T-helper 2 cell treated with Interferon-gamma antibody and Interleukin-4, amounts not matched to agents 5 μg/mL and 100 μg/mL, for 36 hours (primary cell): ENCODE measurements at regions not wholly inside any gene's neighbourhood (a gene's known extent, or its start where the extent isn't known, plus 50 kb on each side); places are given as distances from the start of the nearest gene placed in this dataset.

Source experiments
- DNase-seq: peaks from one replicate; pipeline ENCODE4 v3.0.0; 2021; ENCODE audit warnings: low spot score
- H3K27ac Mint-ChIP-seq: one replicate; pipeline ENCODE4 v1.8.0; 2021; ENCODE audit warnings: mild to moderate bottlenecking, mixed read lengths
- H3K27me3 Mint-ChIP-seq: one replicate; pipeline ENCODE4 v1.8.0; 2021; ENCODE audit warnings: low read depth, mixed read lengths
- H3K36me3 Mint-ChIP-seq: one replicate; pipeline ENCODE4 v1.8.0; 2021; ENCODE audit warnings: low read depth, mixed read lengths
- H3K4me1 Mint-ChIP-seq: one replicate; pipeline ENCODE4 v1.8.0; 2021; ENCODE audit warnings: low read depth, mixed read lengths
- H3K4me3 Mint-ChIP-seq: one replicate; pipeline ENCODE4 v1.8.0; 2022; ENCODE audit warnings: mild to moderate bottlenecking, moderate library complexity, mixed read lengths
- H3K9me3 Mint-ChIP-seq: one replicate; pipeline ENCODE4 v1.8.0; 2021; ENCODE audit warnings: mixed read lengths

DNA sequence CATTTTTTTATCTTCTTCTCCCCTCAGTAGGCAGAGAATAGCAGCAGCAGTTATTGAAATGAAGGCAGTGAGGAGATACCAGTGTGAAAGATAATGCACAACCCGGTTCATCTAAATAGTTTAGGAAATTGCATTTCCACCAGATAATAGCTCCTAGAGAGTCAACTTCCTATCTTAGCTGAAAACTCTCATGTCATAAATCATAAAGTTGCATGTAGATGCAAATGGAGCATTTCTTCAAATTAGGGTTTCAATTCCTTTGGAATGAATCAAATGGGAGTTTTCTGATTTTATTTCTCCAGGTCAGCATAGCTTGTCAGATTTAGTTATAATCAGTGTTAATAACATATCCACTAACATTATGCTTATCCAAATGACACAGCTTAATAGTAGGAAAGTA is 335.3 kb downstream of the CNTNAP4 start:
- H3K36me3 Mint-ChIP-seq = no peaks in the 10 kb centered on the region
- H3K27ac Mint-ChIP-seq = no peak overlapping the region
- H3K9me3 Mint-ChIP-seq = no peaks in the 10 kb centered on the region
- DNase-seq = no peak
- H3K4me1 Mint-ChIP-seq = no peaks in the 10 kb centered on the region
- no peaks in the 10 kb centered on the region for H3K27me3 Mint-ChIP-seq
- H3K4me3 Mint-ChIP-seq = no peak overlapping the region

GRCh38 chr16:76614269-76614668 is 337.1 kb downstream of the CNTNAP4 start:
- Mint-ChIP-seq H3K27ac (no peak overlapping the region), H3K4me3 (no peak overlapping the region), H3K36me3 (no peaks in the 10 kb centered on the region), H3K4me1 (no peaks in the 10 kb centered on the region), H3K27me3 (no peaks in the 10 kb centered on the region), H3K9me3 (peaks cover 9% of the 10 kb centered on the region)
- DNase-seq = no peak

DNA sequence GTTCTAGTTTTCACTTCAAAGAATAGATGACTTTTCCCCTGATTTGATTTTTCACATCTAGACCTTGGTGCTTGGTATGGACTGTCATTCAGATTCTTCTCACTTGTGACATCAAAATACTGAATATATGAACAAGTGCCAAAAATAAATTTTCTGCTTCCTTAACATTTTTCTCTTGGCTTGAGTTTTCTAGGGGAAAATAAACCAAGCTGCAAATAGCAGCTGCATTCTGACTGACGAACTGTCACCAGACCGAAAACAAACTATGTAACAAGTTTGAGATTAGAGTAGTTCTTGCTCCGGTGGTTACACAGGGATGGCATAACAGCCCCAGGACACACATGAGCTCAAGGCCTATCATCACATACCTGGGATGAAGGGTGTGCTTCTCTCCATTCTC is 345.7 kb downstream of the CNTNAP4 start:
- DNase-seq = no peak
- peaks cover 18% of the 10 kb centered on the region for H3K9me3 Mint-ChIP-seq
- no peaks in the 10 kb centered on the region for H3K27me3 Mint-ChIP-seq
- H3K4me1 Mint-ChIP-seq = no peaks in the 10 kb centered on the region
- no peaks in the 10 kb centered on the region for H3K36me3 Mint-ChIP-seq
- no peak overlapping the region for H3K27ac Mint-ChIP-seq
- H3K4me3 Mint-ChIP-seq = no peak overlapping the region

DNA sequence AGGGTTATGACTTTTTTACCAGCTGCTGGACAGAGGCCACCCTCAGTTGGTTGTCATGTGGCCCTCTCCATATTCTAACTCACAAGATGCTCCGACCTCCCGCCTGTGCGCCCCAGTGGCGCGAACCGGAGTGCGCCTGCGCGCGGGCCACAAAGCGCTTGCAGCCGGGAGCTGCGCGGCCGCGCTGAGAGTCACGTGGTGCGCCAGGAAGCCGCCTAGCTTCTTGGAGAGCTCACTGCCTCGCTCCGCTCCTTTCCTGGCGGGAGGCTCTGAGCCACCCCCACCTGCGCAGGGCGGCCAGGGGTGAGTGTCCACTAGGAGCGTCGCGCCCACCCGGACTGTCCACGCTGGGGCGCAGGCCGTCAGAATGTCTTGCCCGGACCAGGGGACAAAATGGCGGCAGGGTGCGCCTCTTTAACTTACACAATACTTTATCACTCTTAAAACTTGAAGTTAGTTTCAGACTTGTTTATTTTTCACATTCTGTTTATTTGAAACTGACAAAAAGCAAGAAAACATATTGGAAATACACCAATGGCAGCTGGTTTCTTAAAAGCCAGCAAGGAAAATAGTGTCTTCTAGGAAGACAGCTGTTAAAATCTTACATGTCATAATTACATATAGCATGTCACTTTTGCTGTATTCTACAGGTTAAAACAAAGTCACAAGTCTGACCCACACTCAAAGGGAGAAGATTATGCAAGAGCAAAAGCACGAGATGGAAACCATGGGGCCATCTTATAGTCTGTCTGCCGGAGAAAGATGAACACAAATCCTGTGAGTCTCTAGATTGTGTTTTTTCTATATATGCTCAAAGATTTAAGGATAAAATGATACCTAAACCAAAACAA is 357.9 kb downstream of the CNTNAP4 start:
- H3K27ac Mint-ChIP-seq = no peak overlapping the region
- DNase-seq = no peak
- H3K4me3 Mint-ChIP-seq = no peak overlapping the region
- H3K4me1 Mint-ChIP-seq = no peaks in the 10 kb centered on the region
- no peaks in the 10 kb centered on the region for H3K27me3 Mint-ChIP-seq
- no peaks in the 10 kb centered on the region for H3K36me3 Mint-ChIP-seq
- peaks cover 33% of the 10 kb centered on the region for H3K9me3 Mint-ChIP-seq

DNA sequence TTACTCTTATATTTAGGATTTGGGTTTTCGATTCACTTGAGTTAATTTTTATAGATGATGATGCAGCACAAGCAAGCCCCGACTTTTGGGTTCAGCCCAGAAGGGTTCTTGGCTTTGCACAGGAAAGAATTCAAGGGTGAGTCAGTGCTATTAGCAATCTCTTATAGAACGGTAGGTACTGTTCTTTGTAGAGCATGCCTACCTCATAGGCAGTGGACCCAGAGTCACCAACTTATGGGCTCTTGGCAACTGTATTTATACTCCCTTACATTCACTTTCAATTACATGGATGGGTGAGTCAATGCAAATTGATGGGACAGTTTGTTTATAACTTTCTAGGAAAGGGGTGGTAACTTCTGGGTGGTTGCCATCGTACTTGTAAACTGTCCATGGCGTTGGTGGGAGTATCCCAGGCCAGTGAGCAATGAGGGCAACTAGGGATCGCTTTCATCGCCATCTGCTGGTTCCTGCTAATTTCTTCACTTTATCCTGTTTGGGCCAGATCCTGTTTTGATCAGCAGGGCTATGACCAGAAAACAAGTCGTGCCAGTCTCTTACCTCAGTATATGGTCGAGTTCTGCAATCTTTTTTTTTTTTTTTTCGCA is 362.6 kb downstream of the CNTNAP4 start:
- Mint-ChIP-seq H3K36me3 (no peaks in the 10 kb centered on the region), H3K4me1 (no peaks in the 10 kb centered on the region)

GRCh38 chr16:76650582-76650981 is 373.4 kb downstream of the CNTNAP4 start:
- Mint-ChIP-seq H3K27ac (no peak overlapping the region), H3K36me3 (no peaks in the 10 kb centered on the region), H3K4me1 (no peaks in the 10 kb centered on the region), H3K9me3 (peaks cover 10% of the 10 kb centered on the region), H3K4me3 (no peak overlapping the region), H3K27me3 (no peaks in the 10 kb centered on the region)
- no peak for DNase-seq

More for the DNA sequence above, 362.6 kb downstream of the CNTNAP4 start:
- Mint-ChIP-seq H3K27me3 (no peaks in the 10 kb centered on the region), H3K9me3 (peaks cover 21% of the 10 kb centered on the region), H3K27ac (no peak overlapping the region), H3K4me3 (no peak overlapping the region)
- DNase-seq = no peak

DNA sequence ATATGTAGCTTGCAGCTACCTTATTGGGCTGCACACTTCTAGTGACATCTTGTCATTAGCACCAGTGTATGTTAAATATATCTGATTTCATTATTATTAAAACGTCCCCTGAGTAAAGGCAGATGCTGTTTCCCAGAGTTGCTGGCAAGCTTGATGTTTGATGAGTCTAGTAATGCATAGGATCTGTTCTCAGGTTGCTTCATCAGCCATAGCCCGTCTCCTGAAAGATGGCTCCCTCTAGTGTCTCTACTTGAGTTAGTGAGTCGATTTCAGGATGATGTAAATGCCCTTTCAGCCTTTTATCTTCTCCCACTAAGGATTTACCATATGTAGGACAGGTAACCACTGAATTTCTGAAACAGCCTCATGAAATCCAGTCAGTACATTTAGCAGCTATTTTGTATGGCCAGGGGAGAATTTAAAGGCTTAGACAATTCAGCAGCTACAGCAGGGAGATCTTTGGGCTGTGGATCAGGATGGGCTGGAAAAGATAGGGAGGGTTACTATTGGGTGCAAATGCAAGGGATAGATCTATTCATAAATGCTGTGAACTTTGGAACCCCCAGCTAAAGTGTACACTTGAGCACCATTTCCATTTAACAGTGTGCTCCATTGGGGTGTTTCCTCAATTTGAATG is 376.3 kb downstream of the CNTNAP4 start:
- H3K27ac Mint-ChIP-seq = no peak overlapping the region
- no peaks in the 10 kb centered on the region for H3K27me3 Mint-ChIP-seq

DNA sequence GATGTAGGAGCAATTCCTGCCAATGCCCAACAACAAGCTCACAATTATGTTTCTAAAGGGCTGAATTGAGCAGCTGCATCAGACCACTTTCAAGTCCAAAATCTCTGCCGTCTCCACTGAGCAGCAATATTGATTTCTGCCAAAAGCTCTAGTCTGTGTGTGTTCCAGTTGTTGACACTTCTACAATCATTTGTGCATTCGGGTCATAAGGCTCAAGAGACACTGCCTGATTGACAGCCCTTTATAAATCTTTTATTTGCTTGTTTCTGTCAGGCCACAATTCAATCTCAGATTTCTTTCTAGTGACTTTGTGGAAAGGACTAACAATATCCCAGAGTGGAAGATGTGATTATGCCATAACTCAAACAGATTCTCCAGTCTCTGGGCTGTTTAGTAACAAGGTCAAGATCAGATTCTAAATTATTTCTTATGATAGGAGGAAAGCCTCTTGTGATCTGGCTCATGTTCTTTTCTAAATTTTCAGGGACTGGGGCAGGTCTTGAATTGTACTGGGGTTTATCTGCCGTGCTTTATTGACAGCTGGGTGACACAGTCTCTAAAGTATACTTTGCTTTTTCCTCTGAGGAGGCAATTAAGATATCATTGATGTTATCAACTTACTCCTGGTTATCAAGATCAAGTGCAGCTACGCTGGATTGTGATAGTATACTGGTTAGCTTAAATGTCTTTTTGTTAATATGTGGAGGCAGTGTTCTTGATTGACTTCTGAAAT is 377.1 kb downstream of the CNTNAP4 start:
- H3K27ac Mint-ChIP-seq = no peak overlapping the region
- H3K27me3 Mint-ChIP-seq = no peaks in the 10 kb centered on the region
- H3K4me3 Mint-ChIP-seq = no peak overlapping the region
- no peaks in the 10 kb centered on the region for H3K36me3 Mint-ChIP-seq
- DNase-seq = no peak
- no peaks in the 10 kb centered on the region for H3K9me3 Mint-ChIP-seq
- H3K4me1 Mint-ChIP-seq = no peaks in the 10 kb centered on the region

More for the DNA sequence above, 376.3 kb downstream of the CNTNAP4 start:
- Mint-ChIP-seq H3K4me3 (no peak overlapping the region), H3K36me3 (no peaks in the 10 kb centered on the region), H3K4me1 (no peaks in the 10 kb centered on the region), H3K9me3 (no peaks in the 10 kb centered on the region)
- no peak for DNase-seq

GRCh38 chr16:76656994-76657393 is 379.8 kb downstream of the CNTNAP4 start:
- Mint-ChIP-seq H3K4me1 (no peaks in the 10 kb centered on the region), H3K27ac (no peak overlapping the region), H3K4me3 (no peak overlapping the region), H3K27me3 (no peaks in the 10 kb centered on the region), H3K9me3 (no peaks in the 10 kb centered on the region), H3K36me3 (no peaks in the 10 kb centered on the region)
- DNase-seq = no peak

GRCh38 chr16:76661691-76662235 is 384.6 kb downstream of the CNTNAP4 start:
- H3K4me3 Mint-ChIP-seq = no peak overlapping the region
- H3K4me1 Mint-ChIP-seq = no peaks in the 10 kb centered on the region
- DNase-seq = no peak
- no peaks in the 10 kb centered on the region for H3K36me3 Mint-ChIP-seq
- H3K27me3 Mint-ChIP-seq = no peaks in the 10 kb centered on the region
- no peak overlapping the region for H3K27ac Mint-ChIP-seq
- H3K9me3 Mint-ChIP-seq = no peaks in the 10 kb centered on the region

DNA sequence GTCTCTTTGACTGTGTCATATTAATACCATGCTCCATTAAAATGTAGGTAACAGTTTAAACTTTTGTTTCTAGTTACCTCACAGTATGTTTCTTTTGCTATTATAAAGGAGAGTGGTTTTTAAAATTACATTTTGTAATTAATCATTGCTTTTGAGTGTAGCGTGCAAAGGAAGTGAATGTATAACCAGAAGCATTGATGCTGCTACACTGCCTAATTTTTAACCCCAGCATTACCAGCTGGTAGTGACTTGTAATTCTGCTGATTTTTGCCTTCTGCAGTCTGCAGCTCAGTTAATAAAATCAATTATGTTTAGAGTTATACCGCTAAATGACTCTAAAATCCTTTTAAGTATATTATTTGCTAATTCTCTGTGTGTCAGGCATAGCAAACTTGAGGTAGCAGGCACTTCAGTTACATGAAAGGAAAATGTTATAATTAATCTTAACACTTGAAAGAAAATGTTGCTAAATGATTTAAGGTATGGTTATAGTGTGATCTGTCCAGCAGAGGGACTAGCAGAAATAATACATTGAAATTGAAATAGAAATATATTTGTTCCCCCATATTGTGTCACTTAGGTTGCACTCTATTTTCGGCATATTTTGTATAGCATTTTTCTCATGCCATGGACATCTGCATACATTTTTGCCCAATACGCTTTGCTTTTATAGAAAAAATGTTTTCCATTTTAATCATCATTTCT is 388.5 kb downstream of the CNTNAP4 start:
- Mint-ChIP-seq H3K27ac (no peak overlapping the region), H3K9me3 (no peaks in the 10 kb centered on the region), H3K4me1 (no peaks in the 10 kb centered on the region), H3K27me3 (no peaks in the 10 kb centered on the region), H3K4me3 (no peak overlapping the region), H3K36me3 (no peaks in the 10 kb centered on the region)
- no peak for DNase-seq

DNA sequence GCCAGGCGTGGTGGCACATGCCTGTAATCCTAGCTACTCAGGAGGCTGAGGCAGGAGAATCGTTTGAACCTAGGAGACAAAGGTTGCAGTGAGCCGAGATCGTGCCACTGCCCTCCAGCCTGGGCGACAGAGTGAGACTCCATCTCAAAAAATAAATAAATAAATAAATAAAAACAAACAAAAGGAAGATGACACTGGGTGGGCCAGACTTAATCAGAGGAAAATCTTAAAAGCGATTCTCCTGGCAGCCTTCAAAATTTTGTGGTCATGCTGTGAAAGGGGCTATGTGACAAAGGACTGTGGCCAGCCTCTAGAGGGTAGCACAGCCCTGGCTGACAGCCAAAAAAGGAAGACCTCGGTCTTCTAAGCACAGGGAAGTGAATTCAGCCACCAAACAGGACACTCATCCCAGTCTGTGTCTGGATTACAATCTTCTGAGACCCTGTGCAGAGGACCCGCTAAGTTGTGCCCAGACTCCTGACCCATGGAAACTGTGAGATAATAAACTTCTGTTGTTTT is 391.1 kb downstream of the CNTNAP4 start:
- Mint-ChIP-seq H3K27me3 (no peaks in the 10 kb centered on the region), H3K9me3 (no peaks in the 10 kb centered on the region), H3K4me3 (no peak overlapping the region), H3K4me1 (no peaks in the 10 kb centered on the region), H3K36me3 (no peaks in the 10 kb centered on the region), H3K27ac (no peak overlapping the region)
- DNase-seq = no peak

- Mint-ChIP-seq H3K36me3 (no peaks in the 10 kb centered on the region), H3K27ac (no peak overlapping the region), H3K4me1 (no peaks in the 10 kb centered on the region), H3K9me3 (no peaks in the 10 kb centered on the region), H3K27me3 (no peaks in the 10 kb centered on the region), H3K4me3 (no peak overlapping the region)
- no peak for DNase-seq
Observed at GRCh38 chr16:76669288-76669687, 392.1 kb downstream of the CNTNAP4 start.
